Glutamatergic neuron (in vitro differentiated cells): ENCODE measurements at regions not wholly inside any gene's neighbourhood (a gene's known extent, or its start where the extent isn't known, plus 50 kb on each side); places are given as distances from the start of the nearest gene placed in this dataset.

Source experiments
- DNase-seq: peaks from one replicate; pipeline ENCODE4 v3.0.0; 2022
- H3K27ac Mint-ChIP-seq: one replicate; pipeline ENCODE4 v1.8.0; 2020; ENCODE audit warnings: mild to moderate bottlenecking, mixed read lengths, inconsistent platforms; ENCODE audit not compliant: unreplicated experiment
- H3K27me3 Mint-ChIP-seq: one replicate; pipeline ENCODE4 v1.8.0; 2020; ENCODE audit warnings: mild to moderate bottlenecking, moderate library complexity, mixed read lengths, inconsistent platforms; ENCODE audit not compliant: unreplicated experiment
- H3K36me3 Mint-ChIP-seq: one replicate; pipeline ENCODE4 v1.8.0; 2020; ENCODE audit warnings: mild to moderate bottlenecking, mixed read lengths, inconsistent platforms; ENCODE audit not compliant: unreplicated experiment
- H3K4me1 Mint-ChIP-seq: one replicate; pipeline ENCODE4 v1.8.0; 2020; ENCODE audit warnings: mild to moderate bottlenecking, low read depth, mixed read lengths, inconsistent platforms; ENCODE audit not compliant: unreplicated experiment
- H3K4me3 Mint-ChIP-seq: one replicate; pipeline ENCODE4 v1.8.0; 2020; ENCODE audit warnings: mild to moderate bottlenecking, mixed read lengths, inconsistent platforms; ENCODE audit not compliant: unreplicated experiment
- H3K9me3 Mint-ChIP-seq: one replicate; pipeline ENCODE4 v1.8.0; 2020; ENCODE audit warnings: mild to moderate bottlenecking, moderate library complexity, mixed read lengths, inconsistent platforms; ENCODE audit not compliant: unreplicated experiment
- CTCF ChIP-seq: fragments of 200-600 bp; sonication (generic); IDR thresholded peaks from one replicate; pipeline ENCODE4 v1.5.0; 2021; ENCODE audit not compliant: partially characterized antibody, unreplicated experiment

GRCh38 chr22:27647540-27647939 is 154.0 kb downstream of the MN1 start:
- peaks cover 10% of the 10 kb centered on the region for H3K27me3 Mint-ChIP-seq
- no peak overlapping the region for H3K27ac Mint-ChIP-seq
- no peak for TF ChIP-seq CTCF
- no peak for DNase-seq
- H3K4me3 Mint-ChIP-seq = no peak overlapping the region
- no peaks in the 10 kb centered on the region for H3K36me3 Mint-ChIP-seq
- no peaks in the 10 kb centered on the region for H3K4me1 Mint-ChIP-seq
- peaks cover 3% of the 10 kb centered on the region for H3K9me3 Mint-ChIP-seq

- no peak for TF ChIP-seq CTCF
- no peak overlapping the region for H3K4me3 Mint-ChIP-seq
These were observed 153.5 kb downstream of the MN1 start for GRCh38 chr22:27648074-27648473.

GRCh38 chr22:27648853-27649252 is 152.7 kb downstream of the MN1 start:
- no peak for DNase-seq
- Mint-ChIP-seq H3K9me3 (peaks cover 3% of the 10 kb centered on the region), H3K27me3 (peaks cover 10% of the 10 kb centered on the region), H3K4me1 (no peaks in the 10 kb centered on the region), H3K27ac (no peak overlapping the region), H3K4me3 (no peak overlapping the region), H3K36me3 (no peaks in the 10 kb centered on the region)
- no peak for TF ChIP-seq CTCF

More at GRCh38 chr22:27648074-27648473, 153.5 kb downstream of the MN1 start:
- Mint-ChIP-seq H3K27ac (no peak overlapping the region), H3K36me3 (no peaks in the 10 kb centered on the region), H3K9me3 (peaks cover 3% of the 10 kb centered on the region), H3K4me1 (no peaks in the 10 kb centered on the region), H3K27me3 (peaks cover 10% of the 10 kb centered on the region)
- no peak for DNase-seq

GRCh38 chr22:27650572-27650971 is 151.0 kb downstream of the MN1 start:
- Mint-ChIP-seq H3K27ac (no peak overlapping the region), H3K4me1 (peaks cover 2% of the 10 kb centered on the region), H3K9me3 (peaks cover 3% of the 10 kb centered on the region), H3K36me3 (no peaks in the 10 kb centered on the region), H3K4me3 (no peak overlapping the region), H3K27me3 (peaks cover 10% of the 10 kb centered on the region)
- no peak for TF ChIP-seq CTCF
- DNase-seq = no peak

GRCh38 chr22:27650985-27651384 is 150.6 kb downstream of the MN1 start:
- TF ChIP-seq CTCF = no peak
- H3K36me3 Mint-ChIP-seq = no peaks in the 10 kb centered on the region
- H3K27me3 Mint-ChIP-seq = peaks cover 10% of the 10 kb centered on the region
- H3K4me1 Mint-ChIP-seq = peaks cover 2% of the 10 kb centered on the region
- H3K9me3 Mint-ChIP-seq = peaks cover 3% of the 10 kb centered on the region
- no peak overlapping the region for H3K4me3 Mint-ChIP-seq
- DNase-seq = no peak
- H3K27ac Mint-ChIP-seq = no peak overlapping the region
